ENCODE measurements at regions not wholly inside any gene's neighbourhood (a gene's known extent, or its start where the extent isn't known, plus 50 kb on each side); places are given as distances from the start of the nearest gene placed in this dataset.

- TF ChIP-seq, protein P1, sequence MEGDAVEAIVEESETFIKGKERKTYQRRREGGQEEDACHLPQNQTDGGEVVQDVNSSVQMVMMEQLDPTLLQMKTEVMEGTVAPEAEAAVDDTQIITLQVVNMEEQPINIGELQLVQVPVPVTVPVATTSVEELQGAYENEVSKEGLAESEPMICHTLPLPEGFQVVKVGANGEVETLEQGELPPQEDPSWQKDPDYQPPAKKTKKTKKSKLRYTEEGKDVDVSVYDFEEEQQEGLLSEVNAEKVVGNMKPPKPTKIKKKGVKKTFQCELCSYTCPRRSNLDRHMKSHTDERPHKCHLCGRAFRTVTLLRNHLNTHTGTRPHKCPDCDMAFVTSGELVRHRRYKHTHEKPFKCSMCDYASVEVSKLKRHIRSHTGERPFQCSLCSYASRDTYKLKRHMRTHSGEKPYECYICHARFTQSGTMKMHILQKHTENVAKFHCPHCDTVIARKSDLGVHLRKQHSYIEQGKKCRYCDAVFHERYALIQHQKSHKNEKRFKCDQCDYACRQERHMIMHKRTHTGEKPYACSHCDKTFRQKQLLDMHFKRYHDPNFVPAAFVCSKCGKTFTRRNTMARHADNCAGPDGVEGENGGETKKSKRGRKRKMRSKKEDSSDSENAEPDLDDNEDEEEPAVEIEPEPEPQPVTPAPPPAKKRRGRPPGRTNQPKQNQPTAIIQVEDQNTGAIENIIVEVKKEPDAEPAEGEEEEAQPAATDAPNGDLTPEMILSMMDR (conservative IDR thresholded peaks at IDR 0.05; ENCODE audit: low read depth, low read length), result no peak
- no peak for TF ChIP-seq USF2 (IDR thresholded peaks at IDR 0.05; ENCODE audit: low read depth, low read length)
- TF ChIP-seq POLR2A (IDR thresholded peaks at IDR 0.05; ENCODE audit: low read depth, low read length), result no peak
- no peak for TF ChIP-seq RAD21 (IDR thresholded peaks at IDR 0.05; ENCODE audit: low read length)
- TF ChIP-seq SMC3 (IDR thresholded peaks at IDR 0.05; ENCODE audit: low read depth, low read length), result no peak
- no peak for TF ChIP-seq CEBPB (IDR thresholded peaks at IDR 0.05; ENCODE audit: low read depth, low read length)
- no peak for TF ChIP-seq MXI1 (IDR thresholded peaks at IDR 0.05; ENCODE audit: borderline replicate concordance, low read depth, low read length)
- no peak for TF ChIP-seq RFX5 (IDR thresholded peaks at IDR 0.05; ENCODE audit: low read depth, low read length)
- TF ChIP-seq MAFK (IDR thresholded peaks at IDR 0.05; ENCODE audit: low read depth, low read length), result no peak
- no peak for TF ChIP-seq NFE2L2 (IDR thresholded peaks at IDR 0.05; ENCODE audit: low read depth, low read length)
- no peak for TF ChIP-seq ELK1 (IDR thresholded peaks at IDR 0.05; ENCODE audit: borderline replicate concordance, low read depth, low read length)
Observed at GRCh38 chr2:105600602-105600948, 144.1 kb upstream of the NCK2 start.
